LNCAP (cell line): ENCODE measurements at regions not wholly inside any gene's neighbourhood (a gene's known extent, or its start where the extent isn't known, plus 50 kb on each side); places are given as distances from the start of the nearest gene placed in this dataset.

Experiments
- TF ChIP-seq, protein P1 (sequence below): fragments of 450-650 bp; IDR thresholded peaks from 2 replicates; pipeline ENCODE4 v1.5.1; 2017; ENCODE audit warnings: mild to moderate bottlenecking

DNA sequence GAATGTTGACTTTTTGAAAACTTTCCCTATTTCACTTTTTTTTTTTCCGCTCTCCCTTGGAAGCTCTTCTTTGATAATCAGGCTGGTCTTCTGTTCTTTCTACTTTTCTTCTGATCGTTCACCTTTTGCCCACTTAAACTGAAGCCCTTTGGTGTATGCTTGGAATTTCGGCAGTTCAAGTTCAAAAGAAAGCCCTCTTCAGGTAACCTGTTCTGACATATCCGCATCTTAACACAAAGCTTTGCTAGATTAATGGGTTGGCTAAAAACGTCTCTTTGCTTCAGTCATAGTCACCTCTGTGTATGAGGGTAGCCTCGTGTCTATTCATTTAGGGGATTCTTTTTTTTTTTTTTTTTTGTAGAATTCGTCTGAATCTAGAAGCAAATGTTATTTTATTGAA is 1115.8 kb upstream of the RBFOX1 start:
- TF ChIP-seq, protein P1, sequence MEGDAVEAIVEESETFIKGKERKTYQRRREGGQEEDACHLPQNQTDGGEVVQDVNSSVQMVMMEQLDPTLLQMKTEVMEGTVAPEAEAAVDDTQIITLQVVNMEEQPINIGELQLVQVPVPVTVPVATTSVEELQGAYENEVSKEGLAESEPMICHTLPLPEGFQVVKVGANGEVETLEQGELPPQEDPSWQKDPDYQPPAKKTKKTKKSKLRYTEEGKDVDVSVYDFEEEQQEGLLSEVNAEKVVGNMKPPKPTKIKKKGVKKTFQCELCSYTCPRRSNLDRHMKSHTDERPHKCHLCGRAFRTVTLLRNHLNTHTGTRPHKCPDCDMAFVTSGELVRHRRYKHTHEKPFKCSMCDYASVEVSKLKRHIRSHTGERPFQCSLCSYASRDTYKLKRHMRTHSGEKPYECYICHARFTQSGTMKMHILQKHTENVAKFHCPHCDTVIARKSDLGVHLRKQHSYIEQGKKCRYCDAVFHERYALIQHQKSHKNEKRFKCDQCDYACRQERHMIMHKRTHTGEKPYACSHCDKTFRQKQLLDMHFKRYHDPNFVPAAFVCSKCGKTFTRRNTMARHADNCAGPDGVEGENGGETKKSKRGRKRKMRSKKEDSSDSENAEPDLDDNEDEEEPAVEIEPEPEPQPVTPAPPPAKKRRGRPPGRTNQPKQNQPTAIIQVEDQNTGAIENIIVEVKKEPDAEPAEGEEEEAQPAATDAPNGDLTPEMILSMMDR: no peak

DNA sequence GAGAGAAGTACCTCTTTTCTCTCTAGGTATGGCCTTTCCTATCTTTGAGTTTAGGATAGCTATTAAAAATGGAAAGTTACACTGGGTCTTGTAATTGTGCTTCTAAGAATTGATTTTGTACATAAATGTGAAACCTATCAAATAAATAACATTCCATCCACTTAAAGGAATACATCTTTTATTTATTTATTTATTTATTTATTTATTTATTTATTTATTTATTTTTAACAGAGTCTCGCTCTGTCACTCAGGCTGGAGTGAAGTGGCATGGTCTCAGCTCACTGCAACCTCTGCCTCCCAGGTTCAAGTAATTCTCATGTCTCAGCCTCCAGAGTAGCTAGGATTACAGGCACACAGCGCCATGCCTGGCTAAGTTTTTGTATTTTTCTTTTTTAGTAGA is 1114.0 kb upstream of the EEF2KMT start:
- TF ChIP-seq, protein P1: no peak

DNA sequence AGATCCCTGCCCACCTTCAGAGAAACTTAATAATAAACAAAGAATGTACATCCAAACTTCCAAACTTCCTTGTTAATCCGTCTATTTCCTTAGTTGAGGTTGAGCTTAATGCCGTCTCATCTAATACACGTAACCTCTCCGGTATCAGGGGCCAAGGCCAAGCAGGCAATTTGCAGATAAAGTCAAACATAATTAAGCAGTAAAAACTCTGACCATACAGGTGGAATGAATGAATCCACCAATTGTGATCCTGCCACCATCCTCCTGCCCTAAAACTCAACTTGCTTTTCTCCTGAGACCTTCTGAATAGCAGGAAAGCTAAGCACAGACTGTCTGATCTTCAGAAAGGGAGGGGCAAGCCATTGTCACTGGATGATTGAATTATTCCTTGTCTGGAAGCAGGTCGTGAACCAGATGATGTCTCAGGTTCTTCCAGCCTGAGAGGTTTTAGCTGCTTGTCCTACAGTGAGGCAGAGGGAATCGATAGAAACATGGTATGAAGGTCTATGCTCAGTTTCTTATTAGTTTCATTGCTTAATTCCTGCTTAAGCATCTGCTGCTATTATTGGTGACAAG is 1111.8 kb upstream of the EEF2KMT start:
- TF ChIP-seq, protein P1: no peak

DNA sequence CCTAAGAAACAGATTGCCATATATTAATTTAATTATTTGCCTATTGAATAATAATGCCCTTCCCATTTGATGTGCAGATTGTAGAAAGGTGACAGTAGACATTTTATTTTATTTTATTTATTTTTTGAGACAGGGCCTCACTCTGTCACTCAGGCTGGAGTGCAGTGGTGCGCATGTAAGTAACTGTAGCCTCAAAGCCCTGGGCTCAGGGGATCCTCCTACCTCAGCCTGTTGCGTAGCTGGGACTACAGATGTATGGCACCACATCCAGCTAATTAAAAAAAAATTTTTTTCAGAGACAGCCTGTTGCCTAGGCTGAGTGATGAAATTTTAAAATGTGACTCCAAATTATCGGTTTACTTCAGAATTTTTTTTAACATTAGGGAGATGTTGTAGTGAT is 1110.0 kb upstream of the EEF2KMT start:
- TF ChIP-seq, protein P1: no peak

DNA sequence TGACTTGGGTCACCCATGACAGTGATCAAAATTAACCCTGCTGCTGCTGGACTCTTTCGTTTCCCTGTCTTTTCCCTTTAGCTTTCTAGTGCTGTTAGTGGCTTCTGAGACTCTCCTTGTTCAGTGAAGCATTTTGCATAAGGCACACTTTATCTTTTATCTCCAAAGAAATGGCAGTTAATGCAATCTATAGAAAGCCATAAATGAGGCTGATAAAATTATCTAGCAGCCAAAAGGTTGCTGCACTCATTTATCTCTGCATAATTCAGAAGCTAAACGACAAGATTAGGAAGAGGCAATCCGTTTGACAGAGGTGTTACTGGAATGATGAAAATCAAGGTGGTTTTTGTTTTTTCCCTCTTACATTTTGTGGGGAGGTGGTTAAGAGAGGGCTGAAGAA is 1109.5 kb upstream of the EEF2KMT start:
- TF ChIP-seq, protein P1: no peak

DNA sequence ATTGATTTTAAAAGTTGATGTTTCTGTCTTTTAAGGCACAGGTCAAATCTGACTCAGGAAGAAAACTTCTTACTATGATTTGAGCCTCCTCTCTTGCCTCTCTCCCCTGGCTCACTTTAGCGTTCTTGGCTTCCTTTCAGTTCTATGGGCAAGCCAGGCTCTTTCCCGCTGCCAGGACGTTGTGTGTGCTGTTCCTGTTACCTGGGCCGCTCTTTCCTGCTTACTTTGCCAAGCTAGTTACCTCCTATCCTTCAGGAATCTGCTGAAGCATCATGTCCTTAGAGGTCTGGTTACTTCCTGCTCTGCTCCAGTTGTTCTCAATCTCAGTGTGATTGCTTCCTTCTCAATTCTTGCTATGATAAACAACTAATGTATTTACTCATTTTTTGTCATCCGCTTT is 1108.5 kb upstream of the EEF2KMT start:
- TF ChIP-seq, protein P1: no peak

DNA sequence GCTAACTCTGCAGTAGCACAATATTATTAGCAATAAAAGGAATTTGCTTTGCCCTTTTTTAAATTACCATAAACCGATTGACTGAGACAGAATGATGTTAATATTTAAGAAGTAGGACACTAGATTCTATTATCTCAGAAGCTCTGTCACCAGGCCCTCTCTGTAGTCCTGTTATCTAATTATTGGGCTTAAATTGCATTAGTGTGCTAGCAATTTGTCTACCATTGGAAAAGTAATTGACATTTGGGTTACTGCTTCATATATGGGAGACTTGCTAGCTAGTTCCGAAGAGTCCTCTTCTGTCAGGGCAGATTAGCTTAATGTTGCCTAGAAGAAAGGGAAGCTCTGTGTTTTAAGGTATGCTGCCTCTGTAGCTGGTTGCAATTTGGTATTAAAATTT is 1107.3 kb upstream of the EEF2KMT start:
- TF ChIP-seq, protein P1: no peak

DNA sequence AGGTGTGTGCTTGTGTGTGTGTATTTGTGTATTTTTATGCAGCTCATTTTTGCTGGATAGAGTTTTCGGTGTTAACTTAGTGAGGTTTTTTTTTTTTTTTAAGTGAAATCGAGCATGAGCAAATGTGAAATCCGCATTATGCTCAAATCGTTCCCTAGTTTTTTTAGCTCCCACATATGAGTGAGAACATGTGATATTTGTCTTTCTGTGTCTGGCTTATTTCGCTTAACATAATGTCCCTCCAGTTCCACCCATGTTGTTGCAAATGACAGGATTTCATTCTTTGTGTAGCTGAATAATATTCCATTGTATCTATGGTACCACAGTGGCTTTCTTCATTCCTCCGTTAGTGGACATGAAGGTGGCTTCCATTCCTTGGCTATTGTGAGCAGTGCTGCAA is 1103.3 kb upstream of the EEF2KMT start:
- TF ChIP-seq, protein P1: no peak
